Lower leg skin (tissue), 3 donors: ENCODE measurements at regions not wholly inside any gene's neighbourhood (a gene's known extent, or its start where the extent isn't known, plus 50 kb on each side); places are given as distances from the start of the nearest gene placed in this dataset.

Experiments
- CTCF ChIP-seq, 3 donors: fragments of 450-650 bp; IDR thresholded peaks; one replicate each; pipeline ENCODE4 v1.5.1; 2016; ENCODE audit warnings: antibody characterized with exemption in 3 of 3, mild to moderate bottlenecking in 3 of 3, moderate library complexity in 2 of 3
- POLR2A ChIP-seq, 2 donors: fragments of 450-650 bp; IDR thresholded peaks; one replicate each; pipeline ENCODE4 v1.6.1; 2016 to 2017; ENCODE audit warnings: antibody characterized with exemption in 2 of 2, mild to moderate bottlenecking in 1 of 2, moderate library complexity in 1 of 2

- no peak for TF ChIP-seq POLR2A (IDR thresholded peaks at IDR 0.05)
- TF ChIP-seq CTCF (IDR thresholded peaks at IDR 0.05) = no peak
Observed at GRCh38 chr4:131309628-131310027, 1839.5 kb upstream of the PCDH10 start.
